Upper lobe of left lung (tissue), 6 donors: ENCODE measurements at regions not wholly inside any gene's neighbourhood (a gene's known extent, or its start where the extent isn't known, plus 50 kb on each side); places are given as distances from the start of the nearest gene placed in this dataset.

Experiments used
- ATAC-seq, 2 donors: fragments of 200-7000 bp; cut with Tn5 transposase; one replicate each; pipeline ENCODE4 v1.9.1; 2022; ENCODE audit warnings: mild to moderate bottlenecking in 2 of 2, moderate library complexity in 2 of 2; ENCODE audit not compliant: low FRiP score in 2 of 2
- DNase-seq, 2 donors: peaks; one replicate each; pipeline ENCODE4 v3.0.0-alpha.2; 2019 to 2020
- H3K27ac ChIP-seq, 4 donors: fragments of 200-600 bp; sonication (generic); one replicate each; pipeline ENCODE4 v1.5.1; 2016 to 2019
- H3K27me3 ChIP-seq, 4 donors: fragments of 200-600 bp; sonication (generic); one replicate each; pipeline ENCODE4 v1.5.1; 2017 to 2019
- H3K36me3 ChIP-seq, 4 donors: fragments of 200-600 bp; sonication (generic); one replicate each; pipeline ENCODE4 v1.5.1; 2016 to 2019
- H3K4me1 ChIP-seq, 4 donors: fragments of 200-600 bp; sonication (generic); one replicate each; pipeline ENCODE4 v1.5.1; 2018 to 2019
- H3K4me3 ChIP-seq, 4 donors: fragments of 200-600 bp; sonication (generic); one replicate each; pipeline ENCODE4 v1.5.1; 2017 to 2019; ENCODE audit warnings: mild to moderate bottlenecking in 2 of 4, moderate library complexity in 1 of 4
- H3K9me3 ChIP-seq, 4 donors: fragments of 200-600 bp; sonication (generic); one replicate each; pipeline ENCODE4 v1.5.1; 2018 to 2019
- EP300 ChIP-seq, 4 donors: sonication (generic); formaldehyde crosslinking; IDR thresholded peaks; one replicate each; pipeline ENCODE4 v1.5.1; 2017; ENCODE audit warnings: antibody characterized with exemption in 4 of 4, control low read depth in 2 of 4
- POLR2A ChIP-seq, 4 donors: fragments of 450-650 bp; IDR thresholded peaks; one replicate each; pipeline ENCODE4 v1.5.1; 2016 to 2017; ENCODE audit warnings: antibody characterized with exemption in 4 of 4, mild to moderate bottlenecking in 2 of 4
- POLR2AphosphoS5 ChIP-seq, 2 donors: sonication (generic); formaldehyde crosslinking; IDR thresholded peaks; one replicate each; pipeline ENCODE4 v1.5.1; 2017; ENCODE audit warnings: antibody characterized with exemption in 2 of 2
- WGBS, 2 donors: methylation state at CpG; one replicate each; pipeline ENCODE4 v1.1.5; 2017 to 2018; 5-methylcytosine and 5-hydroxymethylcytosine counted together
- TF ChIP-seq, protein P1 (sequence below), 6 experiments: fragments of 450-650 bp in 4 of 6; fragments of 200-600 bp in 2 of 6; sonication (generic) in 2 of 6; IDR thresholded peaks; one replicate each; pipeline ENCODE4 v1.5.1; 2016 to 2019; ENCODE audit warnings: antibody characterized with exemption in 6 of 6
- donor health status: DM: no; HTN: no; CAD: no; lungs with moderate emphysema.
- donor health status: DM: no; HTN: yes; CAD: no; lungs with severe emphysema.

DNA sequence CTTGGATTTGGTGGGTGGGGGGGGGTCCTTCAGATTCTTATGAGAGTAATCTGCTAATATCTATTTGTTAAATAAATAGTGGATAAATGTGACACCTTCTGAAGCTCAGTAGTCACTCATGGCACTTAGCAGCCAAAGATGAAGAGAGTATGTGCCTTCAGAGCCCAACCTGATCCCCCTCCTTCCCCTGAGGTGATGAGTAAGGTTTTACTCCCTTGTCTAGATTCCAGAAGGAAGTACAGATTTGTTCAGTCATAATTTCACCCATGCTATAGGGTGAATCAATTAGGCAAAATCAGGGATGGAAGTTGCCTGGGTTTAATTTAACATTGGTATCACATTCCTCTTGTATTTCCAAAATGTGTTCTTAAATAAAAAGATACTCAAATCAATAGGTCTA lies 340.3 kb upstream of the ATP2B1 start:
- Histone ChIP-seq H3K27me3 (no peaks in the 10 kb centered on the region), H3K9me3 (no peaks in the 10 kb centered on the region), H3K36me3 (no peaks in the 10 kb centered on the region), H3K4me1 (no peaks in the 10 kb centered on the region), H3K27ac (no peak overlapping the region), H3K4me3 (no peak overlapping the region)
- no peak for ATAC-seq
- no peak for DNase-seq
- TF ChIP-seq EP300 (IDR thresholded peaks at IDR 0.05) (no peak), POLR2A (IDR thresholded peaks at IDR 0.05) (no peak), POLR2AphosphoS5 (IDR thresholded peaks at IDR 0.05) (no peak)
- TF ChIP-seq, protein P1, sequence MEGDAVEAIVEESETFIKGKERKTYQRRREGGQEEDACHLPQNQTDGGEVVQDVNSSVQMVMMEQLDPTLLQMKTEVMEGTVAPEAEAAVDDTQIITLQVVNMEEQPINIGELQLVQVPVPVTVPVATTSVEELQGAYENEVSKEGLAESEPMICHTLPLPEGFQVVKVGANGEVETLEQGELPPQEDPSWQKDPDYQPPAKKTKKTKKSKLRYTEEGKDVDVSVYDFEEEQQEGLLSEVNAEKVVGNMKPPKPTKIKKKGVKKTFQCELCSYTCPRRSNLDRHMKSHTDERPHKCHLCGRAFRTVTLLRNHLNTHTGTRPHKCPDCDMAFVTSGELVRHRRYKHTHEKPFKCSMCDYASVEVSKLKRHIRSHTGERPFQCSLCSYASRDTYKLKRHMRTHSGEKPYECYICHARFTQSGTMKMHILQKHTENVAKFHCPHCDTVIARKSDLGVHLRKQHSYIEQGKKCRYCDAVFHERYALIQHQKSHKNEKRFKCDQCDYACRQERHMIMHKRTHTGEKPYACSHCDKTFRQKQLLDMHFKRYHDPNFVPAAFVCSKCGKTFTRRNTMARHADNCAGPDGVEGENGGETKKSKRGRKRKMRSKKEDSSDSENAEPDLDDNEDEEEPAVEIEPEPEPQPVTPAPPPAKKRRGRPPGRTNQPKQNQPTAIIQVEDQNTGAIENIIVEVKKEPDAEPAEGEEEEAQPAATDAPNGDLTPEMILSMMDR (IDR thresholded peaks at IDR 0.05): no peak

DNA sequence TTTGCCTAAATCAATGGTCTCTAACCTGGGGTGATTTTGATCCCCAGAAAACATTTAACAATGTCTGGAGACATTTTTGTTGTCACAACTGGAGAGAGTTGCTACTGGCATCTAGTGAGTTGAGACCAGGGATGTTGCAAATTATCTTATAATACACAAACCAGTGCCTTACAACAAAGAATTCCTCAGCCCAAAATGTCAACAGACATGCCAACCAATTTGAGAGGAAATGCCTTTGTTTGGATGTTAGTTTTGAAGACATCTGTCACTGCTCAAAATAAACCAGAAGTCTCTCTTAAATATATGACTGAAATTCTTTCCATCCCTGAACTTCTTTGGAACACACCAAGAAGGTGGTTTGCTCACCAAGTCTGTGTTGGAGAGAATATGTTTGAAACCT lies 336.9 kb upstream of the ATP2B1 start:
- Histone ChIP-seq H3K36me3 (no peaks in the 10 kb centered on the region), H3K4me3 (no peak overlapping the region), H3K4me1 (no peaks in the 10 kb centered on the region), H3K9me3 (no peaks in the 10 kb centered on the region), H3K27me3 (no peaks in the 10 kb centered on the region), H3K27ac (no peak overlapping the region)
- ATAC-seq: no peak
- TF ChIP-seq, protein P1 (IDR thresholded peaks at IDR 0.05): no peak
- DNase-seq: no peak

DNA sequence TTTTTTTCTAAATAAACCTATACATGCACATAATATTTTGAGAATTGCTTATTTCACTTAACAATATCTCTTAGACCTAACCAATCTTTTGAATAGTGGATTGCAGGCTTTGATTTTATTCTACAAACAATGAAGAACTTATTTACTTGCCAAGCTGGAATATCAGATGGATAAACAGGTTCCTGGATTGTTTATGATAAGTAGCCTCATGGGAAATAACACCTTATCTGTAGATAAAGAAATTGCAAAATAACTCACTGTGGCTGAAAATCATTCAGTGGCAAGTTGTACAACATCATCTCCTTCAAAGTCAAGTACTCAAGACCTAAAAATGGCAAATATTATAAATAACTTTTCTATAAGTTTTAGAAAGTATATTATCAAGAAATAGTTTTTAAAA lies 335.4 kb upstream of the ATP2B1 start:
- ATAC-seq: no peak
- H3K9me3 ChIP-seq: no peaks in the 10 kb centered on the region
- H3K36me3 ChIP-seq: no peaks in the 10 kb centered on the region
- TF ChIP-seq EP300 (IDR thresholded peaks at IDR 0.05) (no peak), POLR2AphosphoS5 (IDR thresholded peaks at IDR 0.05) (no peak), POLR2A (IDR thresholded peaks at IDR 0.05) (no peak)
- TF ChIP-seq, protein P1 (IDR thresholded peaks at IDR 0.05): no peak
- H3K4me1 ChIP-seq: no peaks in the 10 kb centered on the region
- no peak overlapping the region for H3K27ac ChIP-seq
- DNase-seq: no peak
- no peak overlapping the region for H3K4me3 ChIP-seq
- no peaks in the 10 kb centered on the region for H3K27me3 ChIP-seq

DNA sequence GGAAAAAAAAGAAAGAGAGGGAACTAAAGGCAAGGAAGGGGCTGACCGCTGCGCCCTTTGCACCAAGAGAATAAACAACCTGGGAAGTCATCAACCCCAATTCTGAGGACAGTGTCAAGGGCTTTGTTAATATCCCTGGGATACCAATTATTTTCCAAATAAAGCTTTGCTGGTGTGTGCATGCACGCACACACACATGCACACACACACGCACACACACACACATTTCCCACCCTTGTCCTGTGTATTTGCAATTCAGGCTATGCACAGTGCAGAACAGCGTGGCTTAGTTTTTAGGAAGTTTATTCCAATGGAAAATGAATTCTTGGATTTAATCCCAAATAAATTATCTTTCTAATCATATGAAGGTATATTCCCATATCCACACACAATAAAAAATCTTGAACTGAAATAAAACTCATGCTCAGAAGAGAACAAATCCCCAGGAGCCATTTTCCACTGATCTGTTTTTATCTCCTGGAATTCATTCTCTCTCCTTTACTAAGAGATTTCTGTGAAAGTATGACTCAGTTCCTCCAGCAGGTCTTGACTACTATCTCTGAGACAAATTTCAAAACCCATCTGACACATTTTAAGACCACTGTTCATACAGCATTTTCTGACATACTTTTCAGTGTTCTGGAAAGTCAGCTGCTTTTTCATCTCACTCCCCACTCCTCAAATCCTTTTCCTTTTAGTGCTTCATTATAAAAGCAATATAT lies 334.4 kb upstream of the ATP2B1 start:
- Histone ChIP-seq H3K36me3 (no peaks in the 10 kb centered on the region), H3K4me3 (no peak overlapping the region), H3K9me3 (no peaks in the 10 kb centered on the region), H3K27me3 (no peaks in the 10 kb centered on the region), H3K27ac (no peak overlapping the region), H3K4me1 (no peaks in the 10 kb centered on the region)
- no peak for ATAC-seq
- 92 to 93% methylated on average over 5 of the region's 5 CpGs for WGBS, 2 donors
- no peak for DNase-seq
- TF ChIP-seq, protein P1 (IDR thresholded peaks at IDR 0.05): no peak
- TF ChIP-seq EP300 (IDR thresholded peaks at IDR 0.05) (no peak), POLR2A (IDR thresholded peaks at IDR 0.05) (no peak), POLR2AphosphoS5 (IDR thresholded peaks at IDR 0.05) (no peak)

DNA sequence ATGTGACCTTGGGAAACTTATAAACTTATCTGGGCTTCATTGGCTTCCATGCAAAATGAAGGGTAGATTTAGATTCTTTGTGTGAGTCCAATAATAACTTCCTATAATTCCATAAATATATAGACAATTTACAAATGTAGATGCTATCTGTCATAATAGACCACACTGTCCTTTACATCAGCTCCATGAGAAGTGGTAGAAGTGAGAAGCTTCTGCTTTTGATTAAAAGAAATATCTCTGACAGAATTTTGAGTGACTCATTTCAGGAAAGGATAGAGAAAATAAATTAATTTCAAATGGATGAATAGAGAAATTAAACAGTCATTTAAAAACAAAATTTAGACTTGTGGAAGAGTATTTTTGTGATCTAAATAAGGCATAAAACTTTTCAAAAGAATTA lies 329.7 kb upstream of the ATP2B1 start:
- TF ChIP-seq POLR2A (IDR thresholded peaks at IDR 0.05) (no peak), POLR2AphosphoS5 (IDR thresholded peaks at IDR 0.05) (no peak), EP300 (IDR thresholded peaks at IDR 0.05) (no peak)
- TF ChIP-seq, protein P1 (IDR thresholded peaks at IDR 0.05): no peak
- H3K36me3 ChIP-seq: no peaks in the 10 kb centered on the region
- H3K27ac ChIP-seq: no peak overlapping the region
- DNase-seq: no peak
- no peaks in the 10 kb centered on the region for H3K4me1 ChIP-seq
- ATAC-seq: no peak
- no peak overlapping the region for H3K4me3 ChIP-seq
- no peaks in the 10 kb centered on the region for H3K9me3 ChIP-seq
- no peaks in the 10 kb centered on the region for H3K27me3 ChIP-seq
